HCT116 (cell line): ENCODE measurements at regions not wholly inside any gene's neighbourhood (a gene's known extent, or its start where the extent isn't known, plus 50 kb on each side); places are given as distances from the start of the nearest gene placed in this dataset.

Experiments
- ATAC-seq: fragments of 200-7000 bp; cut with Tn5 transposase; 2 replicates; pipeline ENCODE4 v1.9.1; 2020; ENCODE audit warnings: mild to moderate bottlenecking, moderate library complexity
- BruUV-seq: library from RNA; stranded (reverse); fragments of 400-500 nt; replicated peaks from 2 replicates; lab custom pipeline; 2021; lab: Mats Ljungman, UMichigan
- CTCF ChIA-PET: fragments of 300-600 bp; sonication (Branson Sonifier 250); formaldehyde crosslinking; loops from one replicate; lab custom pipeline; 2021; ENCODE audit warnings: antibody characterized with exemption; lab: Charles Lee
- POLR2A ChIA-PET: fragments of 300-600, 350-600 bp; sonication (Branson Sonifier 250); formaldehyde crosslinking; loops from one replicate; lab custom pipeline; 2021; ENCODE audit warnings: antibody characterized with exemption; lab: Charles Lee
- RAD21 ChIA-PET, 2 experiments: fragments of 300-600 bp; sonication (Branson Sonifier 250); formaldehyde crosslinking; loops; one replicate each; lab custom pipeline; 2023; ENCODE audit warnings: low total read pairs in 2 of 2; ENCODE audit not compliant: uncharacterized antibody in 2 of 2, unreplicated experiment in 2 of 2, low non-redundant PET in 1 of 2; lab: Charles Lee
- DNase-seq: peaks from one replicate; pipeline ENCODE4 v3.0.0-alpha.2; 2010; ENCODE audit warnings: low read depth, low spot score
- H2AFZ ChIP-seq: fragments of 200-600 bp; shearing (Covaris generic), sonication (generic); 2 replicates; pipeline ENCODE4 v1.6.1; 2017; ENCODE audit warnings: low read depth, mixed run types, mixed read lengths, antibody characterized with exemption, low read length; ENCODE audit not compliant: poor library complexity, severe bottlenecking
- H3K27ac ChIP-seq: 2 replicates; pipeline ENCODE4 v1.5.1; 2012; ENCODE audit warnings: low read depth, low read length
- H3K27me3 ChIP-seq: fragments of 200-600 bp; sonication (generic); 2 replicates; pipeline ENCODE4 v1.6.1; 2016; ENCODE audit warnings: mixed run types, low read length, mixed read lengths; ENCODE audit not compliant: insufficient read depth
- H3K36me3 ChIP-seq, 2 experiments: fragments of 200-500 bp in 1 of 2; fragments of 200-600 bp in 1 of 2; sonication (Bioruptor generic) in 1 of 2; sonication (generic) in 1 of 2; 2 replicates each; pipeline versions ENCODE4 v1.5.1 to v1.6.1; 2014 to 2016; ENCODE audit warnings: low read length in 2 of 2, inconsistent platforms in 1 of 2, mixed read lengths in 1 of 2, mixed run types in 1 of 2; ENCODE audit not compliant: insufficient read depth in 2 of 2, control insufficient read depth in 1 of 2
- H3K4me1 ChIP-seq, 2 experiments: fragments of 200-600 bp in 1 of 2; sonication (generic) in 1 of 2; 2 replicates each; pipeline versions ENCODE4 v1.5.1 to v1.6.1; 2012 to 2017; ENCODE audit warnings: low read length in 2 of 2, inconsistent platforms in 1 of 2, mild to moderate bottlenecking in 1 of 2, mixed read lengths in 1 of 2, mixed run types in 1 of 2, moderate library complexity in 1 of 2; ENCODE audit not compliant: insufficient read depth in 2 of 2, control insufficient read depth in 1 of 2
- H3K4me2 ChIP-seq: fragments of 200-600 bp; sonication (generic); 2 replicates; pipeline ENCODE4 v1.6.1; 2017; ENCODE audit warnings: mixed run types, low read length, mixed read lengths
- H3K4me3 ChIP-seq, 2 experiments: fragments of 200-600 bp in 1 of 2; sonication (generic) in 1 of 2; replicated peaks in 1 of 2; 2 replicates each; pipeline ENCODE4 v1.5.1; 2011 to 2016; ENCODE audit warnings: low read length in 2 of 2, control low read depth in 1 of 2, low read depth in 1 of 2, mild to moderate bottlenecking in 1 of 2, mixed read lengths in 1 of 2, mixed run types in 1 of 2
- H3K79me2 ChIP-seq: fragments of 200-600 bp; sonication (generic); 2 replicates; pipeline ENCODE4 v1.6.1; 2017; ENCODE audit warnings: mild to moderate bottlenecking, mixed run types, low read length, moderate library complexity, mixed read lengths; ENCODE audit not compliant: insufficient read depth
- H3K9ac ChIP-seq: fragments of 200-600 bp; sonication (generic); 2 replicates; pipeline ENCODE4 v1.6.1; 2016; ENCODE audit warnings: low read length, mixed read lengths
- H3K9me2 ChIP-seq: fragments of 200-600 bp; sonication (generic), shearing (Covaris generic); 2 replicates; pipeline ENCODE4 v1.6.1; 2017; ENCODE audit warnings: mixed run types, mild to moderate bottlenecking, moderate library complexity; ENCODE audit not compliant: insufficient read depth
- H3K9me3 ChIP-seq, 2 experiments: fragments of 200-500 bp in 1 of 2; fragments of 200-600 bp in 1 of 2; sonication (Bioruptor generic) in 1 of 2; sonication (generic) in 1 of 2; 2 replicates each; pipeline ENCODE4 v1.6.1; 2014 to 2017; ENCODE audit warnings: low read length in 2 of 2, mixed read lengths in 2 of 2, inconsistent platforms in 1 of 2, low read depth in 1 of 2, mild to moderate bottlenecking in 1 of 2, mixed run types in 1 of 2, moderate library complexity in 1 of 2; ENCODE audit not compliant: control insufficient read depth in 1 of 2, insufficient read depth in 1 of 2
- H4K20me1 ChIP-seq: fragments of 200-600 bp; sonication (generic), shearing (Covaris generic); 2 replicates; pipeline ENCODE4 v1.6.1; 2017; ENCODE audit warnings: mixed run types, mild to moderate bottlenecking, moderate library complexity; ENCODE audit not compliant: insufficient read depth
- CTCF ChIP-seq, 3 experiments: fragments of 200-600 bp in 1 of 3; sonication (generic) in 1 of 3; IDR thresholded peaks in 2 of 3; conservative IDR thresholded peaks in 1 of 3; 2 replicates each; pipeline ENCODE4 v1.5.1; 2012 to 2017; ENCODE audit warnings: low read depth in 2 of 3, low read length in 2 of 3, antibody characterized with exemption in 1 of 3, borderline replicate concordance in 1 of 3, control low read depth in 1 of 3, mild to moderate bottlenecking in 1 of 3, mixed read lengths in 1 of 3, mixed run types in 1 of 3, moderate library complexity in 1 of 3; ENCODE audit not compliant: insufficient read depth in 1 of 3
- EGR1 ChIP-seq: IDR thresholded peaks from 2 replicates; pipeline ENCODE4 v1.6.1; 2012; ENCODE audit warnings: low read depth
- ELF1 ChIP-seq: IDR thresholded peaks from 2 replicates; pipeline ENCODE4 v1.6.1; 2012; ENCODE audit warnings: low read depth, borderline replicate concordance
- EZH2phosphoT487 ChIP-seq: fragments of 200-600 bp; IDR thresholded peaks from 2 replicates; pipeline ENCODE4 v1.6.1; 2018; ENCODE audit warnings: antibody characterized with exemption, borderline replicate concordance
- JUND ChIP-seq: IDR thresholded peaks from 2 replicates; pipeline ENCODE4 v1.6.1; 2012
- MAX ChIP-seq: IDR thresholded peaks from 2 replicates; pipeline ENCODE4 v1.6.1; 2012
- POLR2A ChIP-seq: IDR thresholded peaks from 2 replicates; pipeline ENCODE4 v1.7.0; 2011; ENCODE audit warnings: borderline replicate concordance; ENCODE audit not compliant: insufficient read depth, insufficient read length; ENCODE audit errors: extremely low read depth
- POLR2AphosphoS5 ChIP-seq: IDR thresholded peaks from 2 replicates; pipeline ENCODE4 v1.6.1; 2011; ENCODE audit warnings: mild to moderate bottlenecking, low read depth, low read length, moderate library complexity
- REST ChIP-seq: IDR thresholded peaks from 2 replicates; pipeline ENCODE4 v1.6.1; 2012; ENCODE audit warnings: low read depth
- SP1 ChIP-seq: IDR thresholded peaks from 2 replicates; pipeline ENCODE4 v1.6.1; 2012; ENCODE audit warnings: low read depth
- SRF ChIP-seq: IDR thresholded peaks from 2 replicates; pipeline ENCODE4 v1.6.1; 2012; ENCODE audit warnings: low read depth
- ZBTB33 ChIP-seq: IDR thresholded peaks from 2 replicates; pipeline ENCODE4 v1.6.1; 2011; ENCODE audit warnings: mild to moderate bottlenecking, low read length, moderate library complexity; ENCODE audit not compliant: insufficient replicate concordance; ENCODE audit errors: extremely low read depth
- ZFX ChIP-seq: fragments of 450-650 bp; IDR thresholded peaks from 2 replicates; pipeline ENCODE4 v1.6.1; 2017
- ZNF274 ChIP-seq: fragments of 200-500 bp; sonication (Bioruptor generic); IDR thresholded peaks from 2 replicates; pipeline ENCODE4 v1.6.1; 2014; ENCODE audit warnings: mild to moderate bottlenecking, low read depth, low read length, inconsistent platforms
- intact Hi-C: fragments of 100-400 bp; cut with micrococcal nuclease; formaldehyde crosslinking; loops from 2 replicates; pipeline ENCODE4 v1.10.0; 2022

- CTCF ChIA-PET = no interaction called here
- H3K36me3 ChIP-seq = no peaks in the 10 kb centered on the region
- peak overlapping the region; percentile 79 for H3K9ac ChIP-seq
- peak overlapping the region; percentile 89 for H3K4me2 ChIP-seq
- POLR2A ChIA-PET = interaction anchor here (0.9 to 2.9 kb wide), 7 partner anchors 10 to 598 kb away, joined by 3 to 77 read pairs (median 29); no protein-coding TSS in a partner anchor
- BruUV-seq = no TSS peak
- intact Hi-C loops = loop anchor here (5.0 kb wide), 2 partner anchors 91 to 701 kb away; no protein-coding TSS in a partner anchor
- H2AFZ ChIP-seq = no peak overlapping the region
- DNase-seq (no peak), ATAC-seq (no peak)
- H3K9me3 ChIP-seq = no peaks in the 10 kb centered on the region
- no peaks in the 10 kb centered on the region for H3K9me2 ChIP-seq
- H3K27ac ChIP-seq = peak overlapping the region; percentile 69; the same call in 1 of the 2 replicates
- peaks cover 39 to 73% of the 10 kb centered on the region in 2 experiments for H3K4me1 ChIP-seq
- peaks cover 65% of the 10 kb centered on the region for H3K79me2 ChIP-seq
- no peaks in the 10 kb centered on the region for H3K27me3 ChIP-seq
- TF ChIP-seq SP1 (no peak), REST (no peak), ZFX (no peak), ZNF274 (no peak), EZH2phosphoT487 (no peak), ELF1 (no peak), SRF (no peak), MAX (no peak), CTCF (IDR thresholded peaks at IDR 0.05 in 2 of 3, conservative IDR thresholded peaks at IDR 0.05 in 1 of 3; ENCODE audit: borderline replicate concordance in 1 of 3, insufficient read depth in 1 of 3, low read depth in 2 of 3, low read length in 2 of 3) (no peak), EGR1 (no peak), POLR2AphosphoS5 (no peak), JUND (no peak), ZBTB33 (no peak), POLR2A (no peak)
- H3K4me3 ChIP-seq = peak overlapping the region; percentile 81 to 87
- RAD21 ChIA-PET = no interaction called here
- peaks cover 4% of the 10 kb centered on the region; the same call in 1 of the 2 replicates for H4K20me1 ChIP-seq
Measured at GRCh38 chr17:72590882-72591281, 470.1 kb downstream of the SOX9 start.
